ENCODE measurements at regions not wholly inside any gene's neighbourhood (a gene's known extent, or its start where the extent isn't known, plus 50 kb on each side); places are given as distances from the start of the nearest gene placed in this dataset.

DNA sequence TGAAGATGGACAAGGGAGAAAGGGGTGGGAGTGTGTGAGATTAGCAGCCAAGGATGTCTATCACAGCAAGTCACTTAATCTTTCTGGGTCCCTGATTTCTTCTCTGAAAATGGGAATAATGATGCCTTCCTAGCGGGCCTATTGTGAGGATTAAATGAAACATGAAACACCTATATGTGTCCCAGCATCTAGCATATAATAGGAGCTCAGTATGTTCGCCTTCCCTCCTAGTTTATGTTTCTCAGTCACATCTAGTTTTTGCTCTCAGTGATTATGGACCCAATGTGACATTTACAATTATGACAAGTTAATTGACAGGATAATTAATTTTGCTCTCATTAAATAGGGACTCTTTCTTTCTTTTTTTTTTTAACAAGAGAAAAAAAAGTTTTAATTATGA, 252.9 kb downstream of the SNX13 start:
- DNase-seq (ENCODE audit: low read depth, low spot score) = no peak

- no peak for DNase-seq (ENCODE audit: low read depth, low spot score)
These were observed 250.9 kb downstream of the SNX13 start for GRCh38 chr7:17689361-17689902.

- DNase-seq (ENCODE audit: low read depth, low spot score) = peak; percentile 83
These were observed 250.3 kb downstream of the SNX13 start for GRCh38 chr7:17690030-17690429.

DNA sequence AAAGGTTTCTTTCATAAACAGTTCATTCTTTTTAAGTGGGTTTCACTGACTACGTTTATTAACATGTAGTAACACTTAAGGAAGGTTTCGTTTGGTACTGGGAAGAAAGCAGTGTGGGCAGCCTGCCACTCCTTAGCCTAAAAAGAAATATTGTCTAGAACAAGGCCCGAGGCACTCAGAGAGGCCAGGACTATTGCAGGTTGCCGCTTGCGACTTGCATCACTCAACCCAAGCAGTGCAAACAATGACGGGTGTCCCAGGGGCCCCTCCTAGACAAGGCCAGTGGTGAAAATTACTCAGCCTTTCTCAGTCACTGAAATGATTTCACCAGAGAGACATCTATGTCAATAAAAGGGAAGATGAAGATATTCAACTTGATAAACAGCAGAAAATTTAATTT, 243.9 kb downstream of the SNX13 start:
- no peak for DNase-seq (ENCODE audit: low read depth, low spot score)

DNA sequence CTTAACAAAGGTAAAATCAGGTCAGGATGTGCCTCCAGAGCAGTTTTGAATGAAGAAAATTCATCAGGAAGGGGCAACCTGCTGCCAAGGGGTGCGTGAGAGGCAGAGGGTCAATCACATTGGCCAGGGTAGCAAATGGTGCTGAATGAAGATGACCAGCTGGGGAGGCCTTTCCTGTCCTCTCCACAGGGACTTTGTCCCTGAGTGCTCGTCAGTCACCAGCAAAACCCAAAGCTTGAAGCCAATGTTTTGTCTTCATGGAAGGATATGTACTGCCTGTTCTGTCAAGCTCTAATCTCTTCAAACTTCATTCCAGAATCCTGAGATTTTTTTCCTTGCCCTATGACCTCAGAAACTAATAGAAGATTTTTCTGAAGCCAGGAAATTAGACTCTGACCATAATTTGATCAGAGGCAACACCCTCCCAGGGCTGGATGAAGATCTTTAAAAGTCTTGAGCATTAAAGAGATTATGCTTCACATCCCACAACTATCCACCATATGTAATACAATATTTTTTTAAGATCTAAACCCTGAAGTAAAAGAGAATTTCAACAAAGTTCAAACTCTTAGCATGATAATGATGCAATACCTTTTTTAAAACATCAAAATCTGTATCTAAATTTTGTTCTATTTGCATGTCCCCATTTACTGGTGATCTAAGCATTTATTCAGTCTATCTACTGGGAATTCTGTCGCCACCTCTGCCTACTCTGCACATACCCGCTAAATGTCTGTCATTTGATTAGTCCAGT, 243.0 kb downstream of the SNX13 start:
- no peak for DNase-seq (ENCODE audit: low read depth, low spot score)

DNA sequence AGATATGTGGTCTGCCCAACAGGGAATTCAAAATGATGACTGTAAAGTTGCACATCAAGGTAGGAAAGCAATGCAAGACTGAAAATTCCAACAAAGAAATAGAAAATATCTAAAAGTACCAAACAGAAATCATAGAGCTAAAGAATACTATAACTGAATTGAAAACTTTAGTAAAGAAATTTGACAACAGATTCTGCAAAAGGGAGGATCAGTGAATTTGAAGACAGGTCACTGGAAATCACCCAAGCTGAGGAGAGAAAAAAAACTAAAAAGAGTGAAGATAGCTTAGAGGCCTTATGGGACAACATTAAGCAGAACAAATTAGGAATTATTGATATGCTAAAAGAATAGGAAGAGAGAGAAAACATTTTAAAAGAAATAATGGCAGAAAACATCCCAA, 240.6 kb downstream of the SNX13 start:
- no peak for DNase-seq (ENCODE audit: low read depth, low spot score)

GRCh38 chr7:17700138-17700537, 240.2 kb downstream of the SNX13 start:
- no peak for DNase-seq (ENCODE audit: low read depth, low spot score)

GRCh38 chr7:17706275-17706674, 234.0 kb downstream of the SNX13 start:
- no peak for DNase-seq (ENCODE audit: low read depth, low spot score)

DNA sequence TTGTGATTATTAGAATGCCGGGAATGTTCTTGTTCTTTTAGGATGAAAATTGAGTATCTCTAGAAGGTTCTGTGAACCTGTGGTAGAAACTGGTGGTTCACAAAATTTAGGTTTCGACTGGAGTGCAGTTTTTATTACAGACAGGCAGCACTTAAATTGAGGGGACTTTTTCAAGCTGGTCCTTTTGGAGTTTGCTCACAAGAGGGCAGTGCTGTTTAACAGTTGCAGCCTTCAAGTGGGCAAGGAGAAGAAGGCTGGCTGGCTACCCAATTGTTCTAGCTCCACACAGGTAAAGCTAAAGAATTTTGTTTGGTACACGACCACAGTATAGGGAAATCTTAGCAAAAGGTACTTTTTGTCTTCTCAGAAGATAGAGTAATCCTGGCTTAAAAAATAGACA, 233.6 kb downstream of the SNX13 start:
- peak; percentile 47 for DNase-seq (ENCODE audit: low read depth, low spot score)

DNA sequence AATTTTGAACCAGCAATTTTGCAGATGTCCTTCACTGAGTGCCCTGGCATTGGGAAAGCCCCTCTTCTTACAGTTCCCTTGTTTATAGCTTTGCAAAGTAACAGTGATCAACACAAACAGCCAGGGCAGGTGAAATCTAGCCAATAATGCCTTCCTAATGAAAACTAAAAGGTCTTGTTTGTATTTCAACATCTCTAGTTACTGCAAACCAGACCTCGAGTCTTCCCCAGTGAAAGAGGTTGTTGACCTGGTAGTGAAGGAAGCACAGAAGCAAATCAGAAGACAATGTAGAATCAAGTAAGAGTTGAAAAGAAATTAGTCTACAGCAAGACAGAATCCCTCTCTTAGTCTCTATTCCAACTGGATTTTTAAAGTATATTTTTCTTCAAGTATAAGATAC, 231.2 kb downstream of the SNX13 start:
- DNase-seq (ENCODE audit: low read depth, low spot score) = no peak

DNA sequence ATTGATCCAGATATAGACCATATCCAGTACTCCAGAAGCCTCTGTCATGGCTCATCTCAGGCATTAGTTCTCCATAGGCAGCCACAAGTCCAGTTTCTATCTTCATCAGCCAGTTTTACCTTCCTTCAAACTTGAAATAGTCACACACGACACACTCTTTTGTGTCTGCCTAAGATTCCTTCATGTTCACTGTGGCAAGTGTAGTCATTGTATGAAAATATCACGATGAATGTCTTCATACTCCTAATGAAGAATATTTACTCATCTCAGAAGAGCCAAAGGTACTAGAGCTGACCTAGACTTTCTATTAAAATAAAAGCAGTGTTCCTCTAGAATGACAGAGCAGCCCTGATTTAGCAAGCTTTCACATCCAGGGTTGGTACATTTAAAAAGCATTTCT, 230.7 kb downstream of the SNX13 start:
- DNase-seq (ENCODE audit: low read depth, low spot score) = no peak

- no peak for DNase-seq (ENCODE audit: low read depth, low spot score)
These were observed 230.0 kb downstream of the SNX13 start for GRCh38 chr7:17710312-17710711.

DNA sequence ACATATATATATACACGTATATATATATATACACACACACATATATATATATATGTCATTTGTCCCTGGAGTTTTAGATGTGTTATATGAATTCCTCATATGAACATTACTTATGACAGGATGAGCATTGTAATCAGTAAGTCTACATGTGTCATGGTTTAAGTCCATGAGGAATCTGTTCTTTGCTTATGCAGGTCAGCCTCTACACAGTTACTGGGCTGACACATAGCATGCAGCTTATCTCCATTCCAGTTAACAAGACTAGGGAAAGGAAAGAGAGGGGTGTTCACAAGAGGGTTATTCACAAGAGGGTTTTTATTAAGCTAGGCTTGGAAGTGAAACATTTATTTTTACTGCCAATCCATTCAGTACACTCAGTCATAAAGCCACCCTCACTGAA, 226.7 kb downstream of the SNX13 start:
- DNase-seq (ENCODE audit: low read depth, low spot score) = no peak

- DNase-seq (ENCODE audit: low read depth, low spot score) = no peak
These were observed 223.5 kb downstream of the SNX13 start for GRCh38 chr7:17716816-17717215.

GRCh38 chr7:17719998-17720397, 220.3 kb downstream of the SNX13 start:
- DNase-seq (ENCODE audit: low read depth, low spot score) = no peak

GRCh38 chr7:17721736-17722285, 218.5 kb downstream of the SNX13 start:
- no peak for DNase-seq (ENCODE audit: low read depth, low spot score)

- DNase-seq (ENCODE audit: low read depth, low spot score) = no peak
These were observed 217.5 kb downstream of the SNX13 start for GRCh38 chr7:17722798-17723197.

GRCh38 chr7:17725821-17726220, 214.5 kb downstream of the SNX13 start:
- no peak for DNase-seq (ENCODE audit: low read depth, low spot score)

GRCh38 chr7:17732083-17732482, 208.2 kb downstream of the SNX13 start:
- no peak for DNase-seq (ENCODE audit: low read depth, low spot score)

All from smooth muscle cell of the brain vasculature (primary cell).